ENCODE measurements at regions not wholly inside any gene's neighbourhood (a gene's known extent, or its start where the extent isn't known, plus 50 kb on each side); places are given as distances from the start of the nearest gene placed in this dataset.

DNA sequence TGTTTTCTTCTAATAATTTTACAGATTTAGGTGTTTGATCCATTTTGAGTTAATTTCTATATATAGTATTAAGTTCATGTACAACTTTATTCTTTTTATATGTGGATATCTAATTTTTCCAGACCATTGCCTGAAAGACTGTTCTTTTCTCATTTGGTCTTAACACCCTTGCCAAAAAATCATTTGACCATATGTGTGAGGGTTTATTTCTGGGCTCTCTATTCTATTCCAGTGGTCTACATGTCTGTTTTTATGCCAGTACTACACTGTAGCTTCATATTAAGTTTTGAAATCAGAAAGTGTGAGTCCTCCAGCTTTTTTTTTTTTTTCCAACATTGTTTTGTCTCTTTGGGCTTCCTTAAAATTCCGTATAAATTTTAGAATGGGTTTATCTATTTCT is 554.1 kb downstream of the KCNH5 start:
- no peak for DNase-seq (ENCODE audit: low spot score)
- H3K4me1 ChIP-seq (ENCODE audit: insufficient read depth, low read length): no peaks in the 10 kb centered on the region
- no TSS peak for BruUV-seq (replicated peaks)
- H3K4me3 ChIP-seq (replicated peaks in 1 of 3; ENCODE audit: insufficient read depth in 1 of 3, low read depth in 2 of 3, low read length in 3 of 3): no peak overlapping the region
- H3K9ac ChIP-seq (ENCODE audit: insufficient read depth, low read depth, low read length): no peak overlapping the region
- intact Hi-C loops (cut with micrococcal nuclease; ENCODE audit: unreplicated experiment) (no loop called here), in situ Hi-C loops (cut with HindIII; ENCODE audit: extremely low pct_ligation_motif_present, low pct_unique_long_range_greater_than_20kb) (no loop called here)
- H3K27ac ChIP-seq (ENCODE audit: extremely low read length, insufficient read depth, low read length): no peak overlapping the region
- H3K27me3 ChIP-seq (ENCODE audit: control insufficient read depth in 1 of 2, insufficient read depth in 2 of 2, low read length in 2 of 2): no peaks in the 10 kb centered on the region
- H2AFZ ChIP-seq (ENCODE audit: low read length): no peak overlapping the region
- peaks cover 54% of the 10 kb centered on the region for H3K9me3 ChIP-seq (ENCODE audit: low read length)
- no peaks in the 10 kb centered on the region for H3K79me2 ChIP-seq (ENCODE audit: insufficient read depth, low read length)
- WGBS (ENCODE audit: low lambda C conversion rate): 0% methylated on average over 1 of the region's 1 CpG
- H4K20me1 ChIP-seq (ENCODE audit: insufficient read depth, low read length): no peaks in the 10 kb centered on the region
- H3K4me2 ChIP-seq (ENCODE audit: low read depth, low read length): no peak overlapping the region
- ChIA-PET POLR2A (no interaction called here), CTCF (ENCODE audit: low intra/inter-chr PET ratio, low total read pairs) (no interaction called here)
- H3K36me3 ChIP-seq (replicated peaks in 1 of 2; ENCODE audit: control insufficient read depth in 1 of 2, insufficient read depth in 2 of 2, low read length in 2 of 2): no peaks in the 10 kb centered on the region
- FAIRE-seq: no peak
- no peak for ATAC-seq
- TF ChIP-seq ZNF496 (CRISPR knock-in tag; IDR thresholded peaks at IDR 0.05; ENCODE audit: insufficient replicate concordance) (no peak), CEBPZ (IDR thresholded peaks at IDR 0.05; ENCODE audit: low read length) (no peak), ZMYM2 (CRISPR knock-in tag; IDR thresholded peaks at IDR 0.05) (no peak), TERF1 (CRISPR knock-in tag; IDR thresholded peaks at IDR 0.05) (no peak), CENPBD1 (CRISPR knock-in tag; IDR thresholded peaks at IDR 0.05; ENCODE audit: borderline replicate concordance, low read depth) (no peak), ZNF761 (CRISPR knock-in tag; conservative IDR thresholded peaks at IDR 0.05) (no peak), ATF6 (CRISPR knock-in tag; conservative IDR thresholded peaks at IDR 0.05) (no peak)
- TF ChIP-seq, protein P1, sequence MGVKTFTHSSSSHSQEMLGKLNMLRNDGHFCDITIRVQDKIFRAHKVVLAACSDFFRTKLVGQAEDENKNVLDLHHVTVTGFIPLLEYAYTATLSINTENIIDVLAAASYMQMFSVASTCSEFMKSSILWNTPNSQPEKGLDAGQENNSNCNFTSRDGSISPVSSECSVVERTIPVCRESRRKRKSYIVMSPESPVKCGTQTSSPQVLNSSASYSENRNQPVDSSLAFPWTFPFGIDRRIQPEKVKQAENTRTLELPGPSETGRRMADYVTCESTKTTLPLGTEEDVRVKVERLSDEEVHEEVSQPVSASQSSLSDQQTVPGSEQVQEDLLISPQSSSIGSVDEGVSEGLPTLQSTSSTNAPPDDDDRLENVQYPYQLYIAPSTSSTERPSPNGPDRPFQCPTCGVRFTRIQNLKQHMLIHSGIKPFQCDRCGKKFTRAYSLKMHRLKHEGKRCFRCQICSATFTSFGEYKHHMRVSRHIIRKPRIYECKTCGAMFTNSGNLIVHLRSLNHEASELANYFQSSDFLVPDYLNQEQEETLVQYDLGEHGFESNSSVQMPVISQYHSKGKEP (CRISPR knock-in tag; IDR thresholded peaks at IDR 0.05): no peak
- TF ChIP-seq, protein P2, sequence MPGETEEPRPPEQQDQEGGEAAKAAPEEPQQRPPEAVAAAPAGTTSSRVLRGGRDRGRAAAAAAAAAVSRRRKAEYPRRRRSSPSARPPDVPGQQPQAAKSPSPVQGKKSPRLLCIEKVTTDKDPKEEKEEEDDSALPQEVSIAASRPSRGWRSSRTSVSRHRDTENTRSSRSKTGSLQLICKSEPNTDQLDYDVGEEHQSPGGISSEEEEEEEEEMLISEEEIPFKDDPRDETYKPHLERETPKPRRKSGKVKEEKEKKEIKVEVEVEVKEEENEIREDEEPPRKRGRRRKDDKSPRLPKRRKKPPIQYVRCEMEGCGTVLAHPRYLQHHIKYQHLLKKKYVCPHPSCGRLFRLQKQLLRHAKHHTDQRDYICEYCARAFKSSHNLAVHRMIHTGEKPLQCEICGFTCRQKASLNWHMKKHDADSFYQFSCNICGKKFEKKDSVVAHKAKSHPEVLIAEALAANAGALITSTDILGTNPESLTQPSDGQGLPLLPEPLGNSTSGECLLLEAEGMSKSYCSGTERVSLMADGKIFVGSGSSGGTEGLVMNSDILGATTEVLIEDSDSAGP (CRISPR knock-in tag; IDR thresholded peaks at IDR 0.05; ENCODE audit: borderline replicate concordance): no peak
- TF ChIP-seq, protein P3, sequence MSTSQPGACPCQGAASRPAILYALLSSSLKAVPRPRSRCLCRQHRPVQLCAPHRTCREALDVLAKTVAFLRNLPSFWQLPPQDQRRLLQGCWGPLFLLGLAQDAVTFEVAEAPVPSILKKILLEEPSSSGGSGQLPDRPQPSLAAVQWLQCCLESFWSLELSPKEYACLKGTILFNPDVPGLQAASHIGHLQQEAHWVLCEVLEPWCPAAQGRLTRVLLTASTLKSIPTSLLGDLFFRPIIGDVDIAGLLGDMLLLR (CRISPR knock-in tag; IDR thresholded peaks at IDR 0.05): no peak
- TF ChIP-seq, protein P4, sequence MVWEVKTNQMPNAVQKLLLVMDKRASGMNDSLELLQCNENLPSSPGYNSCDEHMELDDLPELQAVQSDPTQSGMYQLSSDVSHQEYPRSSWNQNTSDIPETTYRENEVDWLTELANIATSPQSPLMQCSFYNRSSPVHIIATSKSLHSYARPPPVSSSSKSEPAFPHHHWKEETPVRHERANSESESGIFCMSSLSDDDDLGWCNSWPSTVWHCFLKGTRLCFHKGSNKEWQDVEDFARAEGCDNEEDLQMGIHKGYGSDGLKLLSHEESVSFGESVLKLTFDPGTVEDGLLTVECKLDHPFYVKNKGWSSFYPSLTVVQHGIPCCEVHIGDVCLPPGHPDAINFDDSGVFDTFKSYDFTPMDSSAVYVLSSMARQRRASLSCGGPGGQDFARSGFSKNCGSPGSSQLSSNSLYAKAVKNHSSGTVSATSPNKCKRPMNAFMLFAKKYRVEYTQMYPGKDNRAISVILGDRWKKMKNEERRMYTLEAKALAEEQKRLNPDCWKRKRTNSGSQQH (CRISPR knock-in tag; IDR thresholded peaks at IDR 0.05; ENCODE audit: low read depth): no peak

All from HepG2 (cell line).